ENCODE measurements at regions not wholly inside any gene's neighbourhood (a gene's known extent, or its start where the extent isn't known, plus 50 kb on each side); places are given as distances from the start of the nearest gene placed in this dataset.

DNA sequence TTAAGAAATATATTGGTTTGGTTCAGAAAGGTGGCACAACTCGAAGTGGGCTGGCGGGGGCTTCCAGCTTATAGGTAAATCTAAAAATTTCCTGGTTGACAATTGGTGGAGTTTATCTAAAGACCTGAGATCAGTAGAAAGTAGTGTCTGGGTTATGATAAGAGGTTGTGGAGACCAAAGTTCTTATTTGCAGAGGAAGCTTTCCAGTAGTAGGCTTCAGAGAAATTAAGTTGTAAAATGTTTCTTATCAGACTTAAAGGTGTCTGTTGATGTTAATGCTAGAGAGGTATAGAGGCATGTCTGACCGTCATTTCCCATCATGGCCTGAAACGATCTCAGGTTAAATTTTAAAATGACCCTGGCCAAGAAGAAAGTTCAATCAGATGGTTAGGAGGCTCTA, 565.2 kb upstream of the DPPA4 start:
- Histone ChIP-seq H3K4me3 (no peak overlapping the region), H3K4me1 (no peaks in the 10 kb centered on the region), H3K9me3 (replicated peaks) (peaks cover 9% of the 10 kb centered on the region), H3K27me3 (ENCODE audit: low read depth) (no peaks in the 10 kb centered on the region), H3K36me3 (no peaks in the 10 kb centered on the region), H3K27ac (replicated peaks) (no peak overlapping the region)
- TF ChIP-seq, protein P1, sequence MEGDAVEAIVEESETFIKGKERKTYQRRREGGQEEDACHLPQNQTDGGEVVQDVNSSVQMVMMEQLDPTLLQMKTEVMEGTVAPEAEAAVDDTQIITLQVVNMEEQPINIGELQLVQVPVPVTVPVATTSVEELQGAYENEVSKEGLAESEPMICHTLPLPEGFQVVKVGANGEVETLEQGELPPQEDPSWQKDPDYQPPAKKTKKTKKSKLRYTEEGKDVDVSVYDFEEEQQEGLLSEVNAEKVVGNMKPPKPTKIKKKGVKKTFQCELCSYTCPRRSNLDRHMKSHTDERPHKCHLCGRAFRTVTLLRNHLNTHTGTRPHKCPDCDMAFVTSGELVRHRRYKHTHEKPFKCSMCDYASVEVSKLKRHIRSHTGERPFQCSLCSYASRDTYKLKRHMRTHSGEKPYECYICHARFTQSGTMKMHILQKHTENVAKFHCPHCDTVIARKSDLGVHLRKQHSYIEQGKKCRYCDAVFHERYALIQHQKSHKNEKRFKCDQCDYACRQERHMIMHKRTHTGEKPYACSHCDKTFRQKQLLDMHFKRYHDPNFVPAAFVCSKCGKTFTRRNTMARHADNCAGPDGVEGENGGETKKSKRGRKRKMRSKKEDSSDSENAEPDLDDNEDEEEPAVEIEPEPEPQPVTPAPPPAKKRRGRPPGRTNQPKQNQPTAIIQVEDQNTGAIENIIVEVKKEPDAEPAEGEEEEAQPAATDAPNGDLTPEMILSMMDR (IDR thresholded peaks at IDR 0.05; ENCODE audit: borderline replicate concordance), result no peak
- intact Hi-C loops (cut with micrococcal nuclease), result no loop called here
- DNase-seq, result no peak

DNA sequence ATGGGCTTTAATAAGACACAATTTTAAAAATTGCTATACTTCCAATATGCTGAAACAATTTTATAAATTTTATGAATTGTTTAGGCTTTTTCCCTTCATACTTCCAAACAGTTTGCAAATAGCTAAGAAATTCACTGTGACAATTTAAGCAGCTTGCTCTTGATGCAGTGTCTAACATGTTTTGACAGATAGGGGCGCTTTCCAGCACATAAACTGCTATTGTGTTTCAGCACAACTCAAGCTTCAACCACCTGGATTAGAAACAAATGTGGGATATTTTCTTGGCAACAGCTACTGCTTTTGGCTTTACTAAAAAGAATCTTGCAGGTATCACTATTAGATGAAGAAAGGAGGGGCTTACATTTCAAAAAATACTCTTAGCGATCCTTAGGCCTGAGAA, 565.8 kb upstream of the DPPA4 start:
- Histone ChIP-seq H3K4me1 (no peaks in the 10 kb centered on the region), H3K9me3 (replicated peaks) (peaks cover 9% of the 10 kb centered on the region), H3K4me3 (no peak overlapping the region), H3K36me3 (no peaks in the 10 kb centered on the region), H3K27ac (replicated peaks) (no peak overlapping the region), H3K27me3 (ENCODE audit: low read depth) (no peaks in the 10 kb centered on the region)
- TF ChIP-seq, protein P1 (IDR thresholded peaks at IDR 0.05; ENCODE audit: borderline replicate concordance), result no peak
- intact Hi-C loops (cut with micrococcal nuclease), result no loop called here
- DNase-seq, result no peak

DNA sequence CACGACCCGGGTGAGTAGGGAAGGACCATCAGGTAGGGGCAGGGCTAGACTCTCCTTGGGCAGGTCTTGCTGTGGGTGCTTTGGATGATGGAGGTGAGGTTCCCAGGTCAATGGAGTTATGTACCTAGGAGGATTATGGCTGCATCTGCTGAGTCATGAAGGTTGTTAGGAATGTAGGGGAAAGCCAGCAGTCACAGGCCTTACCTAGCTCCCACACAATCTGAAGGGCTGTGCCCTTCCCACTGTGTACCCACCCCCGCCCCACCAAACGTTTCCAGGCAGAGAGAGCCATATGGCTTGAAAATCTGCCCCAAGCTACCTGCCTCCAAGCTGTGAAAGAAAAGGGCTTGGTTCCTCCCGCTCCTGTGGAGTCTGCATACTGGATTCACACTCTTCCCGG, 573.4 kb upstream of the DPPA4 start:
- intact Hi-C loops (cut with micrococcal nuclease), result no loop called here
- no peak overlapping the region for H3K27ac ChIP-seq (replicated peaks)
- DNase-seq, result no peak
- no peaks in the 10 kb centered on the region for H3K27me3 ChIP-seq (ENCODE audit: low read depth)
- H3K4me1 ChIP-seq, result no peaks in the 10 kb centered on the region
- TF ChIP-seq, protein P1 (IDR thresholded peaks at IDR 0.05; ENCODE audit: borderline replicate concordance), result no peak
- H3K4me3 ChIP-seq, result no peak overlapping the region
- no peaks in the 10 kb centered on the region for H3K36me3 ChIP-seq
- peaks cover 20% of the 10 kb centered on the region for H3K9me3 ChIP-seq (replicated peaks)

DNA sequence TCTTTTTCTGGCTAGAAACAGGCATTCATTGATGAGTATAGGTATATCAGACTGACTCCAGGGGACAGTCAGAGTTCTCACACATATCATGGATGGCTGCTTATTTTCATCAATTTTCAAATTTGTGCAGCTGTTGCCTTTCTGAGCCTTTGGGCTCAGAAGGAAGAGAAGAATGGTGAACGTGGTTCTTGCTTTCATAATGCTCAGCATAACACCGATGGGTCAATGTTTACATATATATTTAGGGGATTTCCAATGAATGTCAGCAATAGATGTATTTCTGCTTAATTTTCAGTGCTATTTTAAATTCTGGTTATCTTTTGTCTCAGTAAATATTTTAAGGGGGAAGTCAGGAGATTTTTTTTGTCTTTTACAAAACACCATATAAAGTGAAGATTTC, 581.4 kb upstream of the DPPA4 start:
- no peaks in the 10 kb centered on the region for H3K4me1 ChIP-seq
- DNase-seq, result no peak
- peaks cover 12% of the 10 kb centered on the region for H3K9me3 ChIP-seq (replicated peaks)
- intact Hi-C loops (cut with micrococcal nuclease), result no loop called here
- TF ChIP-seq, protein P1 (IDR thresholded peaks at IDR 0.05; ENCODE audit: borderline replicate concordance), result no peak
- no peak overlapping the region for H3K4me3 ChIP-seq
- no peaks in the 10 kb centered on the region for H3K27me3 ChIP-seq (ENCODE audit: low read depth)
- H3K36me3 ChIP-seq, result no peaks in the 10 kb centered on the region
- no peak overlapping the region for H3K27ac ChIP-seq (replicated peaks)

DNA sequence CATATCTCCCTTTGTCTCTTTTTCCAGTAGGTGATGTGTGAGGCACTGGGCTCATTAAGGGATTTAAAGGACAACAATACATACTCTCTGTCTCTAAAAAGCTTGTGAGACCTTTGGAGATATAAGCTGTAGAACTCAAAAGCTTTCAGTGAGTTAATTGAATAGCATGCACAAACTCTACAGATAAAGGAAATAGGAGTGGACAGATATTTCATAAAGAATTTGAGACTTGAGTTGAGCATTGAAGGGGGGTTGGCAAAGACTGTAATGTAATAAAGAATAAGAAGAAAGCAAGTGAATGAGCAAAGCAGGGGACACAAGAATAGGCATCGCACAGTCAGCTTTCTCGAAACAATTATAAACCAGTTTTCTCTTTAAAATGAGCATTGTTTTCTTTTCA, 583.4 kb upstream of the DPPA4 start:
- TF ChIP-seq, protein P1 (IDR thresholded peaks at IDR 0.05; ENCODE audit: borderline replicate concordance), result no peak

DNA sequence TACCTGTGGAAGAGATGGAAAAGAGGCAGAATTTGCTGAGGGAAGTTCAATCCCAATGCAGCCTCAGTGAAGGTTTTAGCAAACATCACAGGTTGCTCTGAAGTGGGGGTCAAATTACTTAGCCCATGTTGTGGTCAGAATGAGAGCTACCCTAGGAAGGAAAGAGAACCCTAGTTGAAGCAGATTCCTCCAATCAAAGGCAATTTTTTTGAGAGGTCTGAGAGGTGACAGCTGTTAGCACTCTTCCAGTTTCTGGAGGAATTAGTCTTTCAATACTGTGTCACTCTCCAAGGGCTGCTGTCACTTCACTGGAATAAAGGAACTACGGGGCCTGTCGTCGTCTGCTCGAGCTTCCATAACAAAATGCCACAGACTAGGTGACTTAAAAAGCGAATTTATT, 584.2 kb upstream of the DPPA4 start:
- no peaks in the 10 kb centered on the region for H3K9me3 ChIP-seq (replicated peaks)
- intact Hi-C loops (cut with micrococcal nuclease), result no loop called here
- no peak overlapping the region for H3K4me3 ChIP-seq
- H3K4me1 ChIP-seq, result no peaks in the 10 kb centered on the region
- no peaks in the 10 kb centered on the region for H3K36me3 ChIP-seq
- TF ChIP-seq, protein P1 (IDR thresholded peaks at IDR 0.05; ENCODE audit: borderline replicate concordance), result no peak
- H3K27me3 ChIP-seq (ENCODE audit: low read depth), result no peaks in the 10 kb centered on the region
- no peak overlapping the region for H3K27ac ChIP-seq (replicated peaks)
- no peak for DNase-seq

More for the DNA sequence above, 583.4 kb upstream of the DPPA4 start:
- no peaks in the 10 kb centered on the region for H3K27me3 ChIP-seq (ENCODE audit: low read depth)
- H3K9me3 ChIP-seq (replicated peaks), result no peaks in the 10 kb centered on the region
- no peaks in the 10 kb centered on the region for H3K4me1 ChIP-seq
- no peak overlapping the region for H3K27ac ChIP-seq (replicated peaks)
- no peak for DNase-seq
- no peak overlapping the region for H3K4me3 ChIP-seq
- H3K36me3 ChIP-seq, result no peaks in the 10 kb centered on the region
- intact Hi-C loops (cut with micrococcal nuclease), result no loop called here
